ENCODE measurements at regions not wholly inside any gene's neighbourhood (a gene's known extent, or its start where the extent isn't known, plus 50 kb on each side); places are given as distances from the start of the nearest gene placed in this dataset.
A peak's percentile ranks its signal among the peaks of the same experiment; 100 is the strongest.

- no peak for DNase-seq (ENCODE audit: low read depth)
These were observed 476.4 kb upstream of the FSTL5 start for GRCh38 chr4:162640152-162640551.

DNA sequence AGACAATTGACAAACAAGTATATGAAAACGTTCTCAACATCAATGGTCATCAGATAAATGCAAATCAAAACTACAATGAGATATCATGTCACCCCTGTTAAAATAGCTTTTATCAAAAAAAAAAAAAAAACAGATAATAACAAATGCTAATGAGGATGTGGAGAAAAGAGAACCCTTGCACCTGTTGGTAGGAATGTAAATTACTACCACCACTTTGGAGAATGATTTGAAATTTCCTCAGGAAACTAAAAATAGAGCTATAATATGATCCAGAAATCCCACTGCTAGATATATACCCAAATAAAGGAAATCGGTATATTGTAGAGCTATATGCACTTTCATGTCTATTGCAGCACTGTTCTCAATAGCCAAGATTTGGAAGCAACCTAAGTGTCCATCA is 470.6 kb upstream of the FSTL5 start:
- DNase-seq (ENCODE audit: low read depth) = no peak

GRCh38 chr4:162622664-162623063 is 458.9 kb upstream of the FSTL5 start:
- DNase-seq (ENCODE audit: low read depth) = no peak

DNA sequence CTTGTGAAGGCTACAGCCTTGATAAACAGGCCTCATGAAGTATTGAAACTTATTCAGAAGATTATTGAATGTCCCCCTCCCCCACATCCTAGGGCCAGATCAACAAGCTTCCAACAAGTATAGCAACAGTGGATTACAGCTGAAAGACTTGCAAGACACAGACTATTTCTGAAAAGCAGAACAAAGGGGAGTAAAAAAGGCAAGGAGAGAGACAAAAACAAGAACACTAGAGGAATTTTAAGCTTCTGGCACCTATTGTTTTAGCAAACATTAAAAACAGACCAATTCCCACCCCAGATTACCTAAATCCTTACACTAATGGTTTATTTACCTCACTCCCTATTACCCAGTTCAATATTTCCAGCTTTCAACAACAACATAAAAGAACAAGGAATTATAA is 446.3 kb upstream of the FSTL5 start:
- DNase-seq (ENCODE audit: low read depth) = no peak

GRCh38 chr4:162586266-162586665 is 422.5 kb upstream of the FSTL5 start:
- DNase-seq (ENCODE audit: low read depth) = peak; percentile 53

DNA sequence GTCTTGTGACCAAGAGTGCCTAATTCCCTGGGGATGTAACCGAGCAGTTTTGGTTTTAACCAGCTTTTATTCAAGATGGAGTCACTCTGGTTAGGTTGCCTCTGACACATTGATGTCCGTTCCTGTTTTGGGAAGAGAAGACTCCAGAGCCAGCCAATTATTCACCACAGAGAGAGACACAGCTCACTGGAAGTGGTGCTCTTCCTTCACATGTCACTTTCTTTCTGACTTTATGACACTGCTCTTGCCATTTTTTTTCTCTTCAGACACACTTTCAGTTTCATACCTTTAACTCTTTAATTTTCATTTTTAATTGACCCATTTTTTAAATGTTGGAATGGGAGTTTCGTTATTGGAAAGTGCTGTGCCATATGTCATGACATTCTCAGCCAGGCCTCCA is 418.4 kb upstream of the FSTL5 start:
- no peak for DNase-seq (ENCODE audit: low read depth)

DNA sequence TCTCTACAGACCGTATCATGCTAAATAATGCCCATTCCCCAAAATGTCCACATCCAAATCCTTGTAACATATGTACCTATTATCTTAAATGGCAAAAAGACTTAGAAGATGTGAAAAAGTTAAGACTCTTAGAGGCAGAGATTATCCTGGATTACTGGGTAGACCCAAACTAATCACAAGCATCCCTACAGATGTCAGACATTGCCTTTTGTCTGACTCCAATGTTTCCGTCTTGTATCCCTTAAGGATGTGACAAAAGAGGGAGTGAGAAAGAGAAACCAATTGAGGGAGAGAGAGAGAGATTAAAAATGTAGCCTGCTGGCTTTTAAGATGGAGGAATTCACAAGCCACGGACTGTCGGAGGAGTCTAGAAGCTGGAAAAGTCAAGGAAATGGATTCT is 401.9 kb upstream of the FSTL5 start:
- no peak for DNase-seq (ENCODE audit: low read depth)

DNA sequence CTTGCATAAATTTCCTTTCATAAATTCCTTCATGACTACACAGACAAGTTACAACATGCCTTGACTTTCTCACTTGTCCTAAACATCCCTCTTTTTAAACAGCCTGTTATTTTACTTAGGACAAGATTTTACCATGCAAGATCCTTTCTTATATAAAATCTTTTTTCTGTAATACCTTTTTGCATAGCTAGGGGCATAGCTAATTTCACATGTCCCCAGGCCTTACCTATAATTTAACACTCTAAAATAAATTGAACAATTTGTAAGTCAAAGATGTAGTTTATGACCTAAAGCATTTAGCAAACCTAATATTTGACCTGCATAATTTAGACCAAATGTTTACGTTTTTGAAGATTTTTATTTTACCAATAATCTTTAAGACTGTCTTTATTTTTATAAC is 396.3 kb upstream of the FSTL5 start:
- DNase-seq (ENCODE audit: low read depth) = no peak

GRCh38 chr4:162557516-162558106 is 393.8 kb upstream of the FSTL5 start:
- DNase-seq (ENCODE audit: low read depth) = no peak

- DNase-seq (ENCODE audit: low read depth) = no peak
These were observed 371.3 kb upstream of the FSTL5 start for GRCh38 chr4:162535121-162535520.

- no peak for DNase-seq (ENCODE audit: low read depth)
These were observed 359.4 kb upstream of the FSTL5 start for GRCh38 chr4:162523171-162523570.

GRCh38 chr4:162522724-162523123 is 358.9 kb upstream of the FSTL5 start:
- DNase-seq (ENCODE audit: low read depth) = no peak

- DNase-seq (ENCODE audit: low read depth) = no peak
These were observed 347.1 kb upstream of the FSTL5 start for GRCh38 chr4:162510937-162511336.

- no peak for DNase-seq (ENCODE audit: low read depth)
These were observed 346.3 kb upstream of the FSTL5 start for GRCh38 chr4:162510115-162510514.

- no peak for DNase-seq (ENCODE audit: low read depth)
These were observed 345.5 kb upstream of the FSTL5 start for GRCh38 chr4:162509333-162509732.

DNA sequence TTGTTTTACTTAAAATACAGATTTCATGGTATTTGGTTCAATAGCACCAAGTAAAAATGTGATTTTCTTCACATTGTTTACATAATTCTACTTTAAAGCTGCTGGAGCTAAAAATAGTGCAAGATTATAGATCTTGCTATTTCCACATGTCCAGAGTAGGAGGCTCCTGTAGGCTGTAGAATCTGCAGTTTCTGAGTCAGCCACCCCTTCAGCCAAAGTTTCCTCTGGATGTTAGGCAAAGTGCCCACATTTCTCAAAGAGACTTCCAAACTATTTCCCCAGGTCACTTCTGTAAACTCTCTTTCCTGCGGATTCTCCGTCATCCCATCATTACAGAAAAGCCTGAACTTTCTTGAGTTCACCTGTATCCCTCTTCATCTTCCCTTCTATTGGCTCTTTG is 342.5 kb upstream of the FSTL5 start:
- DNase-seq (ENCODE audit: low read depth) = peak; percentile 34

DNA sequence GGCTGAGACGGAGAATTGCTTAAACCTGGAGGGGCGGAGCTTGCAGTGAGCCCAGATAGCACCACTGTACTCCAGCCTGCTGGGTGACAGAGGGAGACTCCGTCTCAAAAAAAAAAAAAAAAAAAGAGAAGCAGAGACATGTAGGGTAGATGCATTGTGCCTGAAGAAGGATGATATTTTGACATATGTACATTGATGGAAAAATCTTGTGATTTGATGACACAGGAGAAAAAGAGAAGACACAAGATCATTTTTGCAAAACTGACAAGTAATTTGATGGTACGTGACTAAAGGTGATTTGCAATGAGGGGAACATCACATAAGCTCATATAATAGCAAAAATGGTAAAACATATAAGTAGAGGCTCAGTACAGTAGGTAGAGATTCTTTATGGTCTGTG is 340.1 kb upstream of the FSTL5 start:
- DNase-seq (ENCODE audit: low read depth) = no peak

DNA sequence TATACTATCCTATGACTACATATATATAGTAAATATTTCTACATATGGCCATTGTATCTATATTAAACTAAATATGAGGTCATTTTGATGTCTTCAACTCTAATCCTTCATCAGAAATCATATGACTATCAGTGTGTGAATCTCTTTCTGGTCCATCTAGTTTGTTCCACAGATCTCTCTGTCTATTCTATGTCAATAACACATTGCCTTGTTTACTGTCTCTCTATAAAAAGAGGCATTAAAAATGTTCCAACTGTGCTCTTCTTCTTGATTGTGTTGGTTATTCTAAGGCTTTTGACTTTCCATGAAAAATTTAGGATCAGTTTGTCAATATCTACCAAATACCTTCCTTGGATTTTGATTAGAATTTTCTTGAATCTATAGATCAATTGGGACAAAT is 338.3 kb upstream of the FSTL5 start:
- no peak for DNase-seq (ENCODE audit: low read depth)

- DNase-seq (ENCODE audit: low read depth) = peak; percentile 30
These were observed 335.7 kb upstream of the FSTL5 start for GRCh38 chr4:162499478-162499877.

GRCh38 chr4:162498168-162498567 is 334.4 kb upstream of the FSTL5 start:
- no peak for DNase-seq (ENCODE audit: low read depth)

DNA sequence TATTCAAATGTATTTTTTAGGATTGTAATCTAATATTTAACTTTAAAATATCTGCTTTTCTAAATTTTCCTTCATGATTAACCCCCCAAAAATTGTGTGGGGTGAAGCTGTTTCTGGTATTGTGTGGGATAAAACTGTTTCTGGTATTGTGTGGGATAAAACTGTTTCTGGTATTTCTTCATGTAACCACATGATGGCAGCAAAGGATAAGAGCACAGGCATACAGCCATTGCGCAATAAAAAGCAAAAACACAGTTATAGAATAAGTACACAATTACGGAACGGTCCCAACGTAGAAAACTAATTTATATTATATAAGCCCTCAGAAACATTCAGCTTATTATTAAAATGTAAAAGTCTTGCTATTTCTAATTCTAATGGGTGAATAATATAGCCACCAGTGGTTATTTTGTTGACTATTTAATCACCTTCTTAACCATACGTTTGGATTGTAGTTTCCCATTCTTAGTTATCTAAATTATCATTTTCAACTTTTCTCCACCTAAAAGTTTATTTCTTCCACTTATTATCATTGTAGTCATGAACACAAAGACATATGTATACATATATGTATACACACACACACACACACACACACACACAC is 333.9 kb upstream of the FSTL5 start:
- peak; percentile 64 for DNase-seq (ENCODE audit: low read depth)

- DNase-seq (ENCODE audit: low read depth) = no peak
These were observed 331.1 kb upstream of the FSTL5 start for GRCh38 chr4:162494935-162495334.

- peak; percentile 77 for DNase-seq (ENCODE audit: low read depth)
These were observed 321.7 kb upstream of the FSTL5 start for GRCh38 chr4:162485486-162485885.

GRCh38 chr4:162475246-162475645 is 311.4 kb upstream of the FSTL5 start:
- peak; percentile 13 for DNase-seq (ENCODE audit: low read depth)
